GM12878 (cell line): ENCODE measurements at regions not wholly inside any gene's neighbourhood (a gene's known extent, or its start where the extent isn't known, plus 50 kb on each side); places are given as distances from the start of the nearest gene placed in this dataset.

ENCODE experiments used
- ATAC-seq: fragments of 200-7000 bp; cut with Tn5 transposase; 3 replicates; pipeline ENCODE4 v1.9.1; 2020; ENCODE audit warnings: mild to moderate bottlenecking, moderate library complexity
- BruUV-seq: library from RNA; stranded (reverse); fragments of 400-500 nt; replicated peaks from 2 replicates; lab custom pipeline; 2021; lab: Mats Ljungman, UMichigan
- CTCF ChIA-PET: fragments of 300-600 bp; sonication (Branson Sonifier 250); formaldehyde crosslinking; extraction: SDS; loops from one replicate; lab custom pipeline; 2021; ENCODE audit warnings: inconsistent platforms; lab: Yijun Ruan, JAX
- POLR2A ChIA-PET: fragments of 350-600 bp; formaldehyde crosslinking; extraction: SDS; loops from one replicate; lab custom pipeline; 2021; ENCODE audit warnings: inconsistent platforms; lab: Charles Lee
- RAD21 ChIA-PET: fragments of 300-600 bp; sonication (Branson Sonifier 250); formaldehyde crosslinking; loops from one replicate; lab custom pipeline; 2023; ENCODE audit warnings: antibody characterized with exemption; ENCODE audit not compliant: unreplicated experiment; lab: Charles Lee
- SMC1A ChIA-PET: fragments of 300-600 bp; sonication (Branson Sonifier 250); formaldehyde crosslinking; loops from one replicate; lab custom pipeline; 2023; ENCODE audit not compliant: unreplicated experiment, uncharacterized antibody; lab: Charles Lee
- DNase-seq: peaks from one replicate; pipeline ENCODE4 v3.0.0-alpha.2; 2011; ENCODE audit warnings: low read depth, low spot score
- FAIRE-seq: peaks from 3 replicates; lab custom pipeline; 2011; peaks lifted over from hg19 to GRCh38; lab: Jason Lieb, UNC
- H2AFZ ChIP-seq: 2 replicates; pipeline ENCODE4 v1.6.0; 2011; ENCODE audit warnings: low read depth, low read length, control low read depth; ENCODE audit not compliant: control insufficient read depth
- H3K27ac ChIP-seq: 2 replicates; pipeline ENCODE4 v1.5.1; 2011; ENCODE audit warnings: control low read depth; ENCODE audit not compliant: control insufficient read depth, insufficient read depth
- H3K27me3 ChIP-seq, 2 experiments: replicated peaks in 1 of 2; 2 replicates each; pipeline versions ENCODE4 v1.6.0 to v1.6.1; 2011; ENCODE audit warnings: low read length in 1 of 2; ENCODE audit not compliant: control insufficient read depth in 2 of 2, insufficient read depth in 2 of 2
- H3K36me3 ChIP-seq, 2 experiments: 2 replicates each; pipeline ENCODE4 v1.5.1; 2011; ENCODE audit warnings: low read length in 1 of 2; ENCODE audit not compliant: control insufficient read depth in 2 of 2, insufficient read depth in 2 of 2
- H3K4me1 ChIP-seq: 2 replicates; pipeline ENCODE4 v1.6.1; 2011; ENCODE audit warnings: mild to moderate bottlenecking, low read length, moderate library complexity, mixed read lengths; ENCODE audit not compliant: control insufficient read depth, insufficient read depth
- H3K4me2 ChIP-seq: 2 replicates; pipeline ENCODE4 v1.6.0; 2011; ENCODE audit warnings: control low read depth; ENCODE audit not compliant: control insufficient read depth, insufficient read depth
- H3K4me3 ChIP-seq: fragments of 200-600 bp; sonication (generic); 2 replicates; pipeline ENCODE4 v1.5.1; 2016
- H3K79me2 ChIP-seq: 2 replicates; pipeline ENCODE4 v1.6.0; 2011; ENCODE audit warnings: low read length; ENCODE audit not compliant: control insufficient read depth, insufficient read depth
- H3K9ac ChIP-seq: 2 replicates; pipeline ENCODE4 v1.8.0; 2011; ENCODE audit warnings: low read length, control low read depth, mixed read lengths; ENCODE audit not compliant: control insufficient read depth, insufficient read depth
- H3K9me3 ChIP-seq: replicated peaks from 3 replicates; pipeline ENCODE4 v1.5.1; 2011; ENCODE audit warnings: mild to moderate bottlenecking, low read length; ENCODE audit not compliant: control insufficient read depth, insufficient read depth
- H4K20me1 ChIP-seq: 2 replicates; pipeline ENCODE4 v1.6.0; 2011; ENCODE audit not compliant: control insufficient read depth, insufficient read depth
- ASH2L ChIP-seq: fragments of 300-600, 200-600 bp; sonication (generic); IDR thresholded peaks from 2 replicates; pipeline ENCODE4 v1.6.1; 2017; ENCODE audit warnings: low read depth, mild to moderate bottlenecking, borderline replicate concordance
- CEBPB ChIP-seq, 2 experiments: fragments of 150-350 bp in 1 of 2; IDR thresholded peaks; 2 replicates each; pipeline ENCODE4 v1.6.1; 2012 to 2014; ENCODE audit warnings: low read depth in 2 of 2, low read length in 2 of 2, borderline replicate concordance in 1 of 2, inconsistent platforms in 1 of 2
- CTCF ChIP-seq, 3 experiments: IDR thresholded peaks in 2 of 3; conservative IDR thresholded peaks in 1 of 3; 2 replicates each; pipeline ENCODE4 v1.5.1; 2011; ENCODE audit warnings: low read depth in 3 of 3, low read length in 3 of 3, mild to moderate bottlenecking in 3 of 3, control low read depth in 2 of 3, moderate library complexity in 2 of 3, inconsistent platforms in 1 of 3, mixed read lengths in 1 of 3; ENCODE audit not compliant: control insufficient read depth in 2 of 3, insufficient read depth in 1 of 3; ENCODE audit errors: extremely low read depth in 1 of 3
- E4F1 ChIP-seq: fragments of 450-650 bp; IDR thresholded peaks from 2 replicates; pipeline ENCODE4 v1.6.1; 2018; ENCODE audit warnings: borderline replicate concordance, mild to moderate bottlenecking; ENCODE audit not compliant: partially characterized antibody
- HDAC6 ChIP-seq: fragments of 200-600 bp; sonication (generic); IDR thresholded peaks from one replicate; pipeline ENCODE4 v1.8.0; 2017; ENCODE audit warnings: antibody characterized with exemption; ENCODE audit not compliant: unreplicated experiment
- IKZF1 ChIP-seq: fragments of 450-650 bp; conservative IDR thresholded peaks from 2 replicates; pipeline ENCODE4 v1.6.1; 2017; ENCODE audit warnings: antibody characterized with exemption, mild to moderate bottlenecking
- MEF2B ChIP-seq: fragments of 450-650 bp; IDR thresholded peaks from 2 replicates; pipeline ENCODE4 v1.6.1; 2018; ENCODE audit warnings: mild to moderate bottlenecking, moderate library complexity; ENCODE audit not compliant: partially characterized antibody, poor library complexity, severe bottlenecking
- NFIC ChIP-seq: IDR thresholded peaks from 2 replicates; pipeline ENCODE4 v1.6.1; 2012; ENCODE audit warnings: low read depth, mild to moderate bottlenecking, inconsistent platforms, low read length, moderate library complexity
- SPI1 ChIP-seq: IDR thresholded peaks from 2 replicates; pipeline ENCODE4 v1.6.1; 2011; ENCODE audit warnings: low read depth, mild to moderate bottlenecking, low read length, moderate library complexity, borderline replicate concordance; ENCODE audit not compliant: insufficient read depth
- WGBS: methylation state at CpG from one replicate; pipeline ENCODE4 v1.1.6; 2016; ENCODE audit warnings: low lambda C conversion rate; ENCODE audit not compliant: insufficient replicate concordance, insufficient coverage; ENCODE audit errors: missing lambda C conversion rate; 5-methylcytosine and 5-hydroxymethylcytosine counted together
- in situ Hi-C: fragments of 300-500 bp; cut with MboI; formaldehyde crosslinking; loops from 9 replicates; pipeline ENCODE4 v1.14.3; 2018; ENCODE audit warnings: mixed read lengths
- intact Hi-C: fragments of 100-400 bp; cut with micrococcal nuclease; formaldehyde crosslinking; loops from one replicate; pipeline ENCODE4 v1.14.2; 2022; ENCODE audit not compliant: unreplicated experiment

GRCh38 chr5:107271682-107272350 is 398.9 kb downstream of the EFNA5 start:
- DNase-seq (no peak), FAIRE-seq (no peak), ATAC-seq (no peak)
- ChIA-PET CTCF (interaction anchor here (0.7 to 1.5 kb wide), 2 partner anchors 25 to 392 kb away, joined by 3 to 5 read pairs; no protein-coding TSS in a partner anchor), RAD21 (interaction anchor here (0.7 to 1.2 kb wide), 2 partner anchors 9 to 18 kb away, joined by 4 read pairs; no protein-coding TSS in a partner anchor), SMC1A (interaction anchor here (0.7 to 1.7 kb wide), 6 partner anchors 9 to 211 kb away, joined by 3 to 6 read pairs (median 4); no protein-coding TSS in a partner anchor), POLR2A (interaction anchor here (1.1 kb wide), 1 partner anchor 474 kb away, joined by 3 read pairs; no protein-coding TSS in a partner anchor)
- H3K4me1 ChIP-seq, result no peaks in the 10 kb centered on the region
- H4K20me1 ChIP-seq, result no peaks in the 10 kb centered on the region
- no peaks in the 10 kb centered on the region for H3K36me3 ChIP-seq
- no peak overlapping the region for H3K4me3 ChIP-seq
- H2AFZ ChIP-seq, result no peak overlapping the region
- WGBS, result 0% methylated on average over 1 of the region's 1 CpG
- no TSS peak for BruUV-seq
- no peak overlapping the region for H3K27ac ChIP-seq
- H3K9me3 ChIP-seq, result no peaks in the 10 kb centered on the region; the same call in 2 of the 3 replicates
- no peak for TF ChIP-seq NFIC
- no peak for TF ChIP-seq IKZF1
- TF ChIP-seq CEBPB (IDR thresholded peaks at IDR 0.05; ENCODE audit: borderline replicate concordance in 1 of 2, low read depth in 2 of 2, low read length in 2 of 2), result no peak
- no peak for TF ChIP-seq CTCF (IDR thresholded peaks at IDR 0.05 in 2 of 3, conservative IDR thresholded peaks at IDR 0.05 in 1 of 3; ENCODE audit: control insufficient read depth in 2 of 3, extremely low read depth in 1 of 3, insufficient read depth in 1 of 3, low read depth in 3 of 3, low read length in 3 of 3)
- no peak for TF ChIP-seq E4F1
- TF ChIP-seq HDAC6, result no peak
- no peak for TF ChIP-seq ASH2L
- TF ChIP-seq MEF2B, result no peak
- TF ChIP-seq SPI1, result no peak
- no peak overlapping the region for H3K4me2 ChIP-seq
- intact Hi-C loops (no loop called here), in situ Hi-C loops (no loop called here)
- H3K9ac ChIP-seq, result no peak overlapping the region
- no peaks in the 10 kb centered on the region; a peak in 1 of 4 replicates for H3K27me3 ChIP-seq
- no peaks in the 10 kb centered on the region for H3K79me2 ChIP-seq
